HepG2 (cell line): ENCODE measurements at regions not wholly inside any gene's neighbourhood (a gene's known extent, or its start where the extent isn't known, plus 50 kb on each side); places are given as distances from the start of the nearest gene placed in this dataset.

ENCODE experiments used
- ATAC-seq: fragments of 200-7000 bp; cut with Tn5 transposase; 3 replicates; pipeline ENCODE4 v1.9.1; 2020; ENCODE audit warnings: mild to moderate bottlenecking, moderate library complexity
- BruUV-seq: library from RNA; stranded (reverse); fragments of 400-500 nt; replicated peaks from 2 replicates; lab custom pipeline; 2021; lab: Mats Ljungman, UMichigan
- CTCF ChIA-PET: fragments of 300-600 bp; formaldehyde crosslinking; extraction: SDS; loops from one replicate; lab custom pipeline; 2021; ENCODE audit warnings: low total read pairs, inconsistent platforms, low intra/inter-chr PET ratio; lab: Yijun Ruan, JAX
- POLR2A ChIA-PET: fragments of 350-600 bp; sonication (Branson Sonifier 250); formaldehyde crosslinking; loops from one replicate; lab custom pipeline; 2020; ENCODE audit warnings: antibody characterized with exemption, inconsistent platforms; lab: Yijun Ruan, JAX
- DNase-seq: peaks from one replicate; pipeline ENCODE4 v3.0.0-alpha.2; 2015; ENCODE audit warnings: low spot score
- FAIRE-seq: peaks from 3 replicates; lab custom pipeline; 2011; peaks lifted over from hg19 to GRCh38; lab: Jason Lieb, UNC
- H2AFZ ChIP-seq: one replicate; pipeline ENCODE4 v1.6.1; 2011; ENCODE audit warnings: low read length, inconsistent platforms
- H3K27ac ChIP-seq: fragments of 300-600 bp; 3 replicates; pipeline ENCODE4 v1.8.0; 2011; ENCODE audit warnings: mixed run types, mild to moderate bottlenecking, mixed read lengths, low read length, inconsistent platforms; ENCODE audit not compliant: insufficient read depth; ENCODE audit errors: extremely low read length
- H3K27me3 ChIP-seq, 2 experiments: fragments of 200-600 bp in 1 of 2; 2 replicates in 1 of 2; 3 replicates in 1 of 2; pipeline versions ENCODE4 v1.6.0 to v1.8.0; 2011; ENCODE audit warnings: low read length in 2 of 2, mild to moderate bottlenecking in 2 of 2, moderate library complexity in 2 of 2, inconsistent platforms in 1 of 2; ENCODE audit not compliant: insufficient read depth in 2 of 2, control insufficient read depth in 1 of 2
- H3K36me3 ChIP-seq, 2 experiments: fragments of 200-600 bp in 1 of 2; replicated peaks in 1 of 2; 2 replicates in 1 of 2; 3 replicates in 1 of 2; pipeline versions ENCODE4 v1.5.1 to v1.8.0; 2011; ENCODE audit warnings: low read length in 2 of 2, inconsistent platforms in 1 of 2; ENCODE audit not compliant: insufficient read depth in 2 of 2, control insufficient read depth in 1 of 2
- H3K4me1 ChIP-seq: 2 replicates; pipeline ENCODE4 v1.5.1; 2012; ENCODE audit warnings: low read length, inconsistent platforms; ENCODE audit not compliant: insufficient read depth
- H3K4me2 ChIP-seq: 2 replicates; pipeline ENCODE4 v1.6.0; 2011; ENCODE audit warnings: low read depth, low read length, inconsistent platforms
- H3K4me3 ChIP-seq, 3 experiments: fragments of 200-600 bp in 1 of 3; sonication (generic), shearing (Covaris generic) in 1 of 3; replicated peaks in 1 of 3; 2 replicates each; pipeline ENCODE4 v1.5.1; 2011 to 2016; ENCODE audit warnings: low read length in 3 of 3, inconsistent platforms in 2 of 3, low read depth in 2 of 3, mild to moderate bottlenecking in 2 of 3, control low read depth in 1 of 3, mixed read lengths in 1 of 3; ENCODE audit not compliant: insufficient read depth in 1 of 3
- H3K79me2 ChIP-seq: one replicate; pipeline ENCODE4 v1.6.1; 2011; ENCODE audit warnings: low read length, inconsistent platforms; ENCODE audit not compliant: insufficient read depth
- H3K9ac ChIP-seq: 2 replicates; pipeline ENCODE4 v1.6.0; 2011; ENCODE audit warnings: mild to moderate bottlenecking, low read depth, low read length, inconsistent platforms; ENCODE audit not compliant: insufficient read depth
- H3K9me3 ChIP-seq: 2 replicates; pipeline ENCODE4 v1.5.1; 2012; ENCODE audit warnings: mild to moderate bottlenecking, low read length
- H4K20me1 ChIP-seq: 2 replicates; pipeline ENCODE4 v1.6.0; 2011; ENCODE audit warnings: inconsistent platforms, mild to moderate bottlenecking, low read length, moderate library complexity; ENCODE audit not compliant: insufficient read depth
- CBX5 ChIP-seq: sonication (generic); formaldehyde crosslinking; IDR thresholded peaks from 2 replicates; pipeline ENCODE4 v1.4.0; 2020; ENCODE audit warnings: missing genetic modification reagents, borderline replicate concordance
- GTF2F1 ChIP-seq: fragments of 150-350 bp; IDR thresholded peaks from 2 replicates; pipeline ENCODE4 v1.6.1; 2014; ENCODE audit warnings: low read length
- ISL2 ChIP-seq: sonication (generic); formaldehyde crosslinking; IDR thresholded peaks from 2 replicates; pipeline ENCODE4 v1.5.0; 2020; ENCODE audit warnings: missing genetic modification reagents
- KLF6 ChIP-seq: IDR thresholded peaks from 2 replicates; pipeline ENCODE4 v1.8.0; 2016; ENCODE audit warnings: missing biosample characterization, missing genetic modification reagents
- PHB2 ChIP-seq: fragments of 450-650 bp; IDR thresholded peaks from 2 replicates; pipeline ENCODE4 v1.6.1; 2018; ENCODE audit not compliant: partially characterized antibody
- SMYD3 ChIP-seq: sonication (generic); formaldehyde crosslinking; IDR thresholded peaks from 2 replicates; pipeline ENCODE4 v1.8.1; 2023; ENCODE audit warnings: mild to moderate bottlenecking, missing genetic modification reagents
- SRSF4 ChIP-seq: fragments of 200-400 bp; formaldehyde crosslinking; IDR thresholded peaks from one replicate; pipeline ENCODE4 v1.6.1; 2018; ENCODE audit warnings: mild to moderate bottlenecking, low read depth, low read length, moderate library complexity; ENCODE audit not compliant: poor library complexity, severe bottlenecking
- THAP9 ChIP-seq: sonication (generic); formaldehyde crosslinking; IDR thresholded peaks from 2 replicates; pipeline ENCODE4; 2020; ENCODE audit warnings: missing genetic modification reagents, mild to moderate bottlenecking, borderline replicate concordance
- TSC22D2 ChIP-seq: sonication (generic); formaldehyde crosslinking; IDR thresholded peaks from 2 replicates; pipeline ENCODE4 v1.5.1; 2020; ENCODE audit warnings: missing genetic modification reagents, mild to moderate bottlenecking, borderline replicate concordance
- ZMAT3 ChIP-seq: sonication (generic); formaldehyde crosslinking; conservative IDR thresholded peaks from 2 replicates; pipeline ENCODE4 v1.7.0; 2021; ENCODE audit warnings: missing genetic modification reagents
- ZNF329 ChIP-seq: sonication (generic); formaldehyde crosslinking; IDR thresholded peaks from 2 replicates; pipeline ENCODE4 v1.9.0; 2021; ENCODE audit warnings: low read depth, mild to moderate bottlenecking, missing genetic modification reagents
- ZNF333 ChIP-seq: sonication (generic); formaldehyde crosslinking; IDR thresholded peaks from 2 replicates; pipeline ENCODE4 v1.4.0; 2020; ENCODE audit warnings: mild to moderate bottlenecking, missing genetic modification reagents, borderline replicate concordance
- ZNF772 ChIP-seq: sonication (generic); formaldehyde crosslinking; IDR thresholded peaks from 2 replicates; pipeline ENCODE4 v1.5.0; 2020; ENCODE audit warnings: mild to moderate bottlenecking, missing genetic modification reagents
- WGBS: methylation state at CpG from one replicate; pipeline ENCODE4 v1.1.6; 2017; ENCODE audit warnings: low lambda C conversion rate; 5-methylcytosine and 5-hydroxymethylcytosine counted together
- in situ Hi-C: cut with HindIII; loops from 2 replicates; pipeline ENCODE4 v1.10.0; 2017; ENCODE audit warnings: low pct_unique_long_range_greater_than_20kb; ENCODE audit not compliant: extremely low pct_ligation_motif_present
- intact Hi-C: fragments of 100-400 bp; cut with micrococcal nuclease; formaldehyde crosslinking; loops from one replicate; pipeline ENCODE4 v1.10.0; 2022; ENCODE audit not compliant: unreplicated experiment
- TF ChIP-seq, protein P1 (sequence below): sonication (generic); formaldehyde crosslinking; IDR thresholded peaks from 2 replicates; pipeline ENCODE4 v1.5.0; 2020; ENCODE audit warnings: mild to moderate bottlenecking, missing genetic modification reagents
- TF ChIP-seq, protein P2 (sequence below): IDR thresholded peaks from 2 replicates; pipeline ENCODE4 v1.6.1; 2016; ENCODE audit warnings: low read depth, control low read depth
- TF ChIP-seq, protein P3 (sequence below): sonication (generic); formaldehyde crosslinking; IDR thresholded peaks from 2 replicates; pipeline ENCODE4 v1.4.0; 2020; ENCODE audit warnings: low read depth, missing genetic modification reagents

GRCh38 chr4:189497996-189498395 lies 442.7 kb upstream of the FRG1 start:
- no TSS peak for BruUV-seq
- no peak overlapping the region for H3K4me3 ChIP-seq
- ChIA-PET CTCF (no interaction called here), POLR2A (no interaction called here)
- H3K9ac ChIP-seq = no peak overlapping the region
- no peaks in the 10 kb centered on the region for H4K20me1 ChIP-seq
- in situ Hi-C loops (no loop called here), intact Hi-C loops (no loop called here)
- DNase-seq (no peak), ATAC-seq (no peak; the same call in 2 of the 3 replicates), FAIRE-seq (no peak)
- no peaks in the 10 kb centered on the region for H3K79me2 ChIP-seq
- H3K27ac ChIP-seq = no peak overlapping the region
- H3K36me3 ChIP-seq = no peaks in the 10 kb centered on the region
- WGBS = 40% methylated on average over 9 of the region's 10 CpGs
- no peak overlapping the region for H3K4me2 ChIP-seq
- H2AFZ ChIP-seq = no peak overlapping the region
- H3K9me3 ChIP-seq = no peaks in the 10 kb centered on the region
- peaks cover 1 to 8% of the 10 kb centered on the region in 2 experiments; a peak in 2 of 5 replicates for H3K27me3 ChIP-seq
- H3K4me1 ChIP-seq = no peaks in the 10 kb centered on the region
- TF ChIP-seq ZMAT3 (no peak), TSC22D2 (CRISPR knock-in tag) (no peak), ZNF329 (CRISPR knock-in tag) (no peak), ZNF333 (CRISPR knock-in tag) (no peak), SRSF4 (no peak), ISL2 (CRISPR knock-in tag) (no peak), PHB2 (no peak), THAP9 (CRISPR knock-in tag) (no peak), KLF6 (CRISPR knock-in tag) (no peak), ZNF772 (CRISPR knock-in tag) (no peak), CBX5 (no peak), SMYD3 (CRISPR knock-in tag) (no peak), GTF2F1 (no peak)
- TF ChIP-seq, protein P1, sequence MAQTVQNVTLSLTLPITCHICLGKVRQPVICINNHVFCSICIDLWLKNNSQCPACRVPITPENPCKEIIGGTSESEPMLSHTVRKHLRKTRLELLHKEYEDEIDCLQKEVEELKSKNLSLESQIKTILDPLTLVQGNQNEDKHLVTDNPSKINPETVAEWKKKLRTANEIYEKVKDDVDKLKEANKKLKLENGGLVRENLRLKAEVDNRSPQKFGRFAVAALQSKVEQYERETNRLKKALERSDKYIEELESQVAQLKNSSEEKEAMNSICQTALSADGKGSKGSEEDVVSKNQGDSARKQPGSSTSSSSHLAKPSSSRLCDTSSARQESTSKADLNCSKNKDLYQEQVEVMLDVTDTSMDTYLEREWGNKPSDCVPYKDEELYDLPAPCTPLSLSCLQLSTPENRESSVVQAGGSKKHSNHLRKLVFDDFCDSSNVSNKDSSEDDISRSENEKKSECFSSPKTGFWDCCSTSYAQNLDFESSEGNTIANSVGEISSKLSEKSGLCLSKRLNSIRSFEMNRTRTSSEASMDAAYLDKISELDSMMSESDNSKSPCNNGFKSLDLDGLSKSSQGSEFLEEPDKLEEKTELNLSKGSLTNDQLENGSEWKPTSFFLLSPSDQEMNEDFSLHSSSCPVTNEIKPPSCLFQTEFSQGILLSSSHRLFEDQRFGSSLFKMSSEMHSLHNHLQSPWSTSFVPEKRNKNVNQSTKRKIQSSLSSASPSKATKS (CRISPR knock-in tag) = no peak
- TF ChIP-seq, protein P2, sequence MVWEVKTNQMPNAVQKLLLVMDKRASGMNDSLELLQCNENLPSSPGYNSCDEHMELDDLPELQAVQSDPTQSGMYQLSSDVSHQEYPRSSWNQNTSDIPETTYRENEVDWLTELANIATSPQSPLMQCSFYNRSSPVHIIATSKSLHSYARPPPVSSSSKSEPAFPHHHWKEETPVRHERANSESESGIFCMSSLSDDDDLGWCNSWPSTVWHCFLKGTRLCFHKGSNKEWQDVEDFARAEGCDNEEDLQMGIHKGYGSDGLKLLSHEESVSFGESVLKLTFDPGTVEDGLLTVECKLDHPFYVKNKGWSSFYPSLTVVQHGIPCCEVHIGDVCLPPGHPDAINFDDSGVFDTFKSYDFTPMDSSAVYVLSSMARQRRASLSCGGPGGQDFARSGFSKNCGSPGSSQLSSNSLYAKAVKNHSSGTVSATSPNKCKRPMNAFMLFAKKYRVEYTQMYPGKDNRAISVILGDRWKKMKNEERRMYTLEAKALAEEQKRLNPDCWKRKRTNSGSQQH (CRISPR knock-in tag) = no peak
- TF ChIP-seq, protein P3, sequence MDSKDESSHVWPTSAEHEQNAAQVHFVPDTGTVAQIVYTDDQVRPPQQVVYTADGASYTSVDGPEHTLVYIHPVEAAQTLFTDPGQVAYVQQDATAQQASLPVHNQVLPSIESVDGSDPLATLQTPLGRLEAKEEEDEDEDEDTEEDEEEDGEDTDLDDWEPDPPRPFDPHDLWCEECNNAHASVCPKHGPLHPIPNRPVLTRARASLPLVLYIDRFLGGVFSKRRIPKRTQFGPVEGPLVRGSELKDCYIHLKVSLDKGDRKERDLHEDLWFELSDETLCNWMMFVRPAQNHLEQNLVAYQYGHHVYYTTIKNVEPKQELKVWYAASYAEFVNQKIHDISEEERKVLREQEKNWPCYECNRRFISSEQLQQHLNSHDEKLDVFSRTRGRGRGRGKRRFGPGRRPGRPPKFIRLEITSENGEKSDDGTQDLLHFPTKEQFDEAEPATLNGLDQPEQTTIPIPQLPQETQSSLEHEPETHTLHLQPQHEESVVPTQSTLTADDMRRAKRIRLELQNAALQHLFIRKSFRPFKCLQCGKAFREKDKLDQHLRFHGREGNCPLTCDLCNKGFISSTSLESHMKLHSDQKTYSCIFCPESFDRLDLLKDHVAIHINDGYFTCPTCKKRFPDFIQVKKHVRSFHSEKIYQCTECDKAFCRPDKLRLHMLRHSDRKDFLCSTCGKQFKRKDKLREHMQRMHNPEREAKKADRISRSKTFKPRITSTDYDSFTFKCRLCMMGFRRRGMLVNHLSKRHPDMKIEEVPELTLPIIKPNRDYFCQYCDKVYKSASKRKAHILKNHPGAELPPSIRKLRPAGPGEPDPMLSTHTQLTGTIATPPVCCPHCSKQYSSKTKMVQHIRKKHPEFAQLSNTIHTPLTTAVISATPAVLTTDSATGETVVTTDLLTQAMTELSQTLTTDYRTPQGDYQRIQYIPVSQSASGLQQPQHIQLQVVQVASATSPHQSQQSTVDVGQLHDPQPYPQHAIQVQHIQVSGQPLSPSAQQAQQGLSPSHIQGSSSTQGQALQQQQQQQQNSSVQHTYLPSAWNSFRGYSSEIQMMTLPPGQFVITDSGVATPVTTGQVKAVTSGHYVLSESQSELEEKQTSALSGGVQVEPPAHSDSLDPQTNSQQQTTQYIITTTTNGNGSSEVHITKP = no peak
